IMR-90 (cell line): ENCODE measurements at regions not wholly inside any gene's neighbourhood (a gene's known extent, or its start where the extent isn't known, plus 50 kb on each side); places are given as distances from the start of the nearest gene placed in this dataset.

ENCODE experiments used
- BHLHE40 ChIP-seq: fragments of 150-350 bp; IDR thresholded peaks from 2 replicates; pipeline ENCODE4 v1.6.1; 2016; ENCODE audit warnings: mild to moderate bottlenecking, low read depth, low read length
- CEBPB ChIP-seq: IDR thresholded peaks from 2 replicates; pipeline ENCODE4 v1.6.1; 2012; ENCODE audit warnings: low read depth, low read length, improper control_type of control experiment
- CTCF ChIP-seq: conservative IDR thresholded peaks from 2 replicates; pipeline ENCODE4 v1.5.1; 2012; ENCODE audit warnings: mild to moderate bottlenecking, low read depth, low read length, improper control_type of control experiment
- MAFK ChIP-seq: IDR thresholded peaks from 2 replicates; pipeline ENCODE4 v1.6.1; 2012; ENCODE audit warnings: low read depth, low read length, improper control_type of control experiment
- MXI1 ChIP-seq: IDR thresholded peaks from 2 replicates; pipeline ENCODE4 v1.6.1; 2012; ENCODE audit warnings: low read depth, mild to moderate bottlenecking, low read length, moderate library complexity, borderline replicate concordance
- POLR2A ChIP-seq: IDR thresholded peaks from 2 replicates; pipeline ENCODE4 v1.6.1; 2012; ENCODE audit warnings: mild to moderate bottlenecking, low read depth, low read length
- RCOR1 ChIP-seq: IDR thresholded peaks from 2 replicates; pipeline ENCODE4 v1.6.1; 2012; ENCODE audit warnings: mild to moderate bottlenecking, low read length, improper control_type of control experiment; ENCODE audit not compliant: insufficient replicate concordance
- RFX5 ChIP-seq: IDR thresholded peaks from 2 replicates; pipeline ENCODE4 v1.8.0; 2012; ENCODE audit warnings: low read depth, mild to moderate bottlenecking, low read length, moderate library complexity
- SMC3 ChIP-seq: fragments of 150-350 bp; IDR thresholded peaks from 2 replicates; pipeline ENCODE4 v1.6.1; 2016; ENCODE audit warnings: low read depth, mild to moderate bottlenecking, antibody characterized with exemption, low read length, moderate library complexity
- TF ChIP-seq, protein P1 (sequence below): fragments of 150-350 bp; IDR thresholded peaks from 2 replicates; pipeline ENCODE4 v1.6.1; 2016; ENCODE audit warnings: low read depth, mild to moderate bottlenecking, low read length, moderate library complexity, borderline replicate concordance
- TF ChIP-seq, protein P2 (sequence below): fragments of 150-350 bp; IDR thresholded peaks from 2 replicates; pipeline ENCODE4 v1.6.1; 2017; ENCODE audit warnings: mild to moderate bottlenecking, antibody characterized with exemption, low read length, low read depth

DNA sequence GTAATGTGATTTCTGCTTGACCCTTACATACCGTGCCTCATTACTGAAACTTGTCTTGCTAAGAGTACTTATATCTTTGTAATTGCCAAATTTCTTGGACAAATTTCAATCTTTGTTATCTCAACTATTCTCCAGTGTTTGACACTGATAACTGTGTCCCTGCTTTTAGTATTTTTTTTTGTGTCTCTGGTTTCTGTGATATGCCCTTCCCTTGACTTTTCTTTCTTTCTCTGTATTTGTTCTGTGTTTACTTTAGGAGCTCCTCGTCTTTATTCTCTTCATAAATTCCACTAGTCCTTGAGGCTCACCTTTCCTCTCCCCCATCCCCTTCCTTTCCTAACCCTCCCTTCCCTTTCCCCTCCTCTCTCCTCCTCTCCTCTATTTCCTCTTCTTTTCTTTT is 123.7 kb upstream of the FBXL17 start:
- no peak for TF ChIP-seq CTCF
- no peak for TF ChIP-seq MXI1
- TF ChIP-seq RCOR1 = no peak
- no peak for TF ChIP-seq POLR2A
- TF ChIP-seq BHLHE40 = no peak
- TF ChIP-seq RFX5 = no peak
- TF ChIP-seq SMC3 = no peak
- TF ChIP-seq, protein P1, sequence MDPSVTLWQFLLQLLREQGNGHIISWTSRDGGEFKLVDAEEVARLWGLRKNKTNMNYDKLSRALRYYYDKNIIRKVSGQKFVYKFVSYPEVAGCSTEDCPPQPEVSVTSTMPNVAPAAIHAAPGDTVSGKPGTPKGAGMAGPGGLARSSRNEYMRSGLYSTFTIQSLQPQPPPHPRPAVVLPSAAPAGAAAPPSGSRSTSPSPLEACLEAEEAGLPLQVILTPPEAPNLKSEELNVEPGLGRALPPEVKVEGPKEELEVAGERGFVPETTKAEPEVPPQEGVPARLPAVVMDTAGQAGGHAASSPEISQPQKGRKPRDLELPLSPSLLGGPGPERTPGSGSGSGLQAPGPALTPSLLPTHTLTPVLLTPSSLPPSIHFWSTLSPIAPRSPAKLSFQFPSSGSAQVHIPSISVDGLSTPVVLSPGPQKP = no peak
- TF ChIP-seq, protein P2, sequence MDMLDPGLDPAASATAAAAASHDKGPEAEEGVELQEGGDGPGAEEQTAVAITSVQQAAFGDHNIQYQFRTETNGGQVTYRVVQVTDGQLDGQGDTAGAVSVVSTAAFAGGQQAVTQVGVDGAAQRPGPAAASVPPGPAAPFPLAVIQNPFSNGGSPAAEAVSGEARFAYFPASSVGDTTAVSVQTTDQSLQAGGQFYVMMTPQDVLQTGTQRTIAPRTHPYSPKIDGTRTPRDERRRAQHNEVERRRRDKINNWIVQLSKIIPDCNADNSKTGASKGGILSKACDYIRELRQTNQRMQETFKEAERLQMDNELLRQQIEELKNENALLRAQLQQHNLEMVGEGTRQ = no peak
- TF ChIP-seq MAFK = no peak
- TF ChIP-seq CEBPB = no peak
